Stimulated activated naive CD8-positive, alpha-beta T cell treated with anti-CD3 and anti-CD28 coated beads, Interleukin-15, Interleukin-2, amounts not matched to agents 100 U/mL and 50 U/mL, for 24 hours (primary cell): ENCODE measurements at regions not wholly inside any gene's neighbourhood (a gene's known extent, or its start where the extent isn't known, plus 50 kb on each side); places are given as distances from the start of the nearest gene placed in this dataset.
A peak's percentile ranks its signal among the peaks of the same experiment; 100 is the strongest.
"Not testable (repeated sequence)": the region's sequence is repeated elsewhere in the genome, so short reads cannot be mapped to it uniquely, and the experiment has no call there.

Experiments used
- ATAC-seq: fragments of 150-1000 bp; cut with Tn5 transposase; one replicate; pipeline ENCODE4 v1.10.0; 2021
- DNase-seq: peaks from one replicate; pipeline ENCODE4 v3.0.0; 2021

- peak; percentile 66 for ATAC-seq
- DNase-seq: peak; percentile 23
These were observed 1268.1 kb downstream of the FOXD4L5 start for GRCh38 chr9:64016845-64017406.

GRCh38 chr9:64016246-64016645 is 1268.8 kb downstream of the FOXD4L5 start:
- not testable (repeated sequence) for ATAC-seq

GRCh38 chr9:64015136-64015535 is 1269.9 kb downstream of the FOXD4L5 start:
- no peak for ATAC-seq

More at GRCh38 chr9:64016246-64016645, 1268.8 kb downstream of the FOXD4L5 start:
- peak; percentile 17 for DNase-seq

GRCh38 chr9:64014386-64015091 is 1270.5 kb downstream of the FOXD4L5 start:
- ATAC-seq, DNase-seq: not testable (repeated sequence)

More at GRCh38 chr9:64015136-64015535, 1269.9 kb downstream of the FOXD4L5 start:
- DNase-seq: no peak

GRCh38 chr9:64013122-64013521 is 1271.9 kb downstream of the FOXD4L5 start:
- ATAC-seq, DNase-seq: not testable (repeated sequence)

- not testable (repeated sequence) for ATAC-seq, DNase-seq
These were observed 1273.0 kb downstream of the FOXD4L5 start for GRCh38 chr9:64012014-64012413.

GRCh38 chr9:63979741-63980140 is 1305.3 kb downstream of the FOXD4L5 start:
- DNase-seq, ATAC-seq: not testable (repeated sequence)
